CD4-positive, alpha-beta T cell (primary cell): ENCODE measurements at regions not wholly inside any gene's neighbourhood (a gene's known extent, or its start where the extent isn't known, plus 50 kb on each side); places are given as distances from the start of the nearest gene placed in this dataset.

Experiments used
- ATAC-seq: fragments of 200-7000 bp; cut with Tn5 transposase; one replicate; pipeline ENCODE4 v1.10.0; 2022; ENCODE audit warnings: mild to moderate bottlenecking; ENCODE audit not compliant: poor library complexity
- CTCF ChIA-PET: fragments of 350-600 bp; sonication (Branson Sonifier 250); formaldehyde crosslinking; loops from one replicate; lab custom pipeline; 2021; ENCODE audit warnings: antibody characterized with exemption, inconsistent platforms; lab: Charles Lee
- POLR2A ChIA-PET: fragments of 350-600 bp; sonication (Branson Sonifier 250); formaldehyde crosslinking; loops from one replicate; lab custom pipeline; 2021; ENCODE audit warnings: antibody characterized with exemption, inconsistent platforms; lab: Charles Lee
- DNase-seq, 14 experiments: peaks; one replicate each; pipeline ENCODE4 v3.0.0-alpha.2; 2013 to 2020; ENCODE audit warnings: mixed read lengths in 2 of 14
- H3K27ac ChIP-seq, 2 donors: one replicate each; pipeline versions ENCODE4 v1.5.1 to v1.7.0; 2013; ENCODE audit warnings: low read length in 2 of 2, low read depth in 1 of 2, mild to moderate bottlenecking in 1 of 2
- H3K27me3 ChIP-seq, 2 experiments: 1 replicate in 1 of 2; 2 replicates in 1 of 2; pipeline versions ENCODE4 v1.6.1 to v1.7.0; 2013; ENCODE audit warnings: low read length in 2 of 2, control low read depth in 1 of 2, mild to moderate bottlenecking in 1 of 2, moderate library complexity in 1 of 2; ENCODE audit not compliant: insufficient read depth in 2 of 2, control insufficient read depth in 1 of 2
- H3K36me3 ChIP-seq: one replicate; pipeline ENCODE4 v1.6.1; 2013; ENCODE audit warnings: low read length, control low read depth; ENCODE audit not compliant: insufficient read depth
- H3K4me1 ChIP-seq: one replicate; pipeline ENCODE4 v1.6.1; 2013; ENCODE audit warnings: low read length, control low read depth; ENCODE audit not compliant: insufficient read depth
- H3K4me3 ChIP-seq: one replicate; pipeline ENCODE4 v1.5.1; 2013; ENCODE audit warnings: mild to moderate bottlenecking, low read length, moderate library complexity
- H3K9me3 ChIP-seq, 2 experiments: 1 replicate in 1 of 2; 2 replicates in 1 of 2; pipeline versions ENCODE4 v1.6.1 to v1.7.0; 2013; ENCODE audit warnings: low read length in 2 of 2, mild to moderate bottlenecking in 2 of 2, control low read depth in 1 of 2, moderate library complexity in 1 of 2; ENCODE audit not compliant: control insufficient read depth in 1 of 2, insufficient read depth in 1 of 2
- H3K27ac Mint-ChIP-seq: one replicate; pipeline ENCODE4 v1.8.0; 2020; ENCODE audit warnings: mixed read lengths
- H3K27me3 Mint-ChIP-seq: one replicate; pipeline ENCODE4 v1.8.0; 2021; ENCODE audit warnings: mixed read lengths
- H3K36me3 Mint-ChIP-seq: one replicate; pipeline ENCODE4 v1.8.0; 2021; ENCODE audit warnings: low read depth, mixed read lengths
- H3K4me1 Mint-ChIP-seq: one replicate; pipeline ENCODE4 v1.8.0; 2021; ENCODE audit warnings: low read depth, mixed read lengths
- H3K4me3 Mint-ChIP-seq: one replicate; pipeline ENCODE4 v1.8.0; 2020; ENCODE audit warnings: mild to moderate bottlenecking, mixed read lengths
- H3K9me3 Mint-ChIP-seq: one replicate; pipeline ENCODE4 v1.8.0; 2020; ENCODE audit warnings: mixed read lengths
- intact Hi-C, 2 experiments: fragments of 100-400 bp; cut with DNase I in 1 of 2; cut with micrococcal nuclease in 1 of 2; formaldehyde crosslinking; loops; one replicate each; pipeline versions ENCODE4 v1.15.1 to v1.9.0; 2023 to 2025; cut with DNase I, micrococcal nuclease
- TF ChIP-seq, protein P1 (sequence below): fragments of 200-600 bp; IDR thresholded peaks from one replicate; pipeline ENCODE4 v1.8.0; 2022; ENCODE audit warnings: antibody characterized with exemption, mild to moderate bottlenecking

DNA sequence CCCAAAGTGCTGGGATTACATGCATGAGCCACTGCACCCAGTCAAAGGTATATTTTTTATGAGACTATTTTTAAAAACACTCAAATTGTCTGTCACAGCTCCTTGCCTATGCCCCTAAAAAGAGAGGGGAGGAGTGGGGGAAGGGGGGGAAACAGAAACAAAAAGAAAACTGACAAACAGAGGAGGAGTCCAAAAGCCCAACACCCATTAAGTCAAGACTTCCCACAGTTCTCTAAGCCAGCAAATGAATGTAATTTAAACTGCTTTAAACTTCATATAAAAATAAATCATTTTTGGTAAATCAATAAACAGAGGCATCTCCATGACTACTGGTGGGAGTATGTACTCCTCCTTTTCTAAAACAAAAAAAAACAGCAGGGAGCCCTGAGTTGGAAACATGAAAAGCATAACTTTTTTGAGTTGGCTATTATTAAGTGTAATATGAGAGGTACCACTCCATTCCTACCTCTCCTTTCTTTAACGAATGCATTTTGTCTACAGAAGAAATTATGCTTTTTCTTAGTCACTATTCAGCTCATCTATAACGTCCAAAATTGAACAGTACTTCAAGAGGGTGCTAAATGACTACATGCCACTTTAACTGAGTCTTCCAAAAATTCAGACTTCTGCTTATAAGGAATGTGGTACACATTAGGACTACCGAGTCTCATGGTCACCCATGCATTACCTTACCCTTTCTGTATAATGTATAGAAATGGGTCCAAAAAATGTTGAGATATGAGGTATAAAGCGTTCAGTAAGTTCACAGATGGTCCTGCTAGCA, 119.0 kb upstream of the PRSS16 start:
- H3K4me1 Mint-ChIP-seq = peaks cover 28% of the 10 kb centered on the region
- no peaks in the 10 kb centered on the region for H3K36me3 ChIP-seq

DNA sequence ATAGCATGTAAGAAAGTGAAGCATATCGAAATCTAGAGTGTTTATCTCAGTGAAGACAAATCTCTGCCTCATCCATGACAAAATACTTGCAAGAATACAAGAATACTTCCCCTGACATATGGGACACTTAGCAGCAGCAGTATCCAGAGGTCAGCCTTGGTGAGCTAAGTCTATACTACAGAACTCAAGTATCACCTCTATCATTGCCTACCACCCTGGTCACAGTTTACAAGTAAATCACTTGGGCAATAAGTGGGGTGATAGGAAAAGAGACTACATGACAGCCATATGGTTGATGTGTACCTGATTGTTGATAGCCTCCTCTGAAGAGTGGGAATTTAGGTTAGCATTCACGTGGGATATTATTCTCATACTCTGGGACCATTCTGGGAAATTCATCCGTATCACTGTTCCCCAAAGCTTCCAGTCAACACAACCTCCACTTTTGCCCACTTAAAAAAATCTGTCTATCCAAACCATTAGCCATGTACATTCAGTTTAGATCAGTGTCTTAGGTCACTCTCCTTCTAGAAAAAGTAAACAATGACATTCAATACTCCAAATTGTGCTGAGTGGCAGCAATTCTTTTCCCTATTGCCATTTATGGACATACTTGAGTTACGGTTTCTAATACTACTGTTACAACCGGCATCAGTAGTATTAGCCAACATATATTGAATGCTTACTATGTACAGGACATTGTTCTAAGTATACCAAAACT, 118.2 kb upstream of the PRSS16 start:
- Histone ChIP-seq H3K27me3 (no peaks in the 10 kb centered on the region), H3K4me3 (no peak overlapping the region), H3K9me3 (no peaks in the 10 kb centered on the region), H3K27ac (no peak overlapping the region), H3K4me1 (peaks cover 34% of the 10 kb centered on the region), H3K36me3 (no peaks in the 10 kb centered on the region)
- Mint-ChIP-seq H3K27ac (no peak overlapping the region), H3K36me3 (no peaks in the 10 kb centered on the region), H3K4me1 (peaks cover 28% of the 10 kb centered on the region), H3K4me3 (no peak overlapping the region), H3K27me3 (no peaks in the 10 kb centered on the region), H3K9me3 (no peaks in the 10 kb centered on the region)
- no peak for DNase-seq
- intact Hi-C loops = loop anchor here in 1 of 2 experiments (1.0 kb wide), 1 partner anchor 28 kb away; no protein-coding TSS in a partner anchor
- ATAC-seq = no peak
- CTCF ChIA-PET = interaction anchor here (1.2 kb wide), 1 partner anchor 18 kb away, joined by 4 read pairs; a partner anchor contains a TSS
- TF ChIP-seq, protein P1, sequence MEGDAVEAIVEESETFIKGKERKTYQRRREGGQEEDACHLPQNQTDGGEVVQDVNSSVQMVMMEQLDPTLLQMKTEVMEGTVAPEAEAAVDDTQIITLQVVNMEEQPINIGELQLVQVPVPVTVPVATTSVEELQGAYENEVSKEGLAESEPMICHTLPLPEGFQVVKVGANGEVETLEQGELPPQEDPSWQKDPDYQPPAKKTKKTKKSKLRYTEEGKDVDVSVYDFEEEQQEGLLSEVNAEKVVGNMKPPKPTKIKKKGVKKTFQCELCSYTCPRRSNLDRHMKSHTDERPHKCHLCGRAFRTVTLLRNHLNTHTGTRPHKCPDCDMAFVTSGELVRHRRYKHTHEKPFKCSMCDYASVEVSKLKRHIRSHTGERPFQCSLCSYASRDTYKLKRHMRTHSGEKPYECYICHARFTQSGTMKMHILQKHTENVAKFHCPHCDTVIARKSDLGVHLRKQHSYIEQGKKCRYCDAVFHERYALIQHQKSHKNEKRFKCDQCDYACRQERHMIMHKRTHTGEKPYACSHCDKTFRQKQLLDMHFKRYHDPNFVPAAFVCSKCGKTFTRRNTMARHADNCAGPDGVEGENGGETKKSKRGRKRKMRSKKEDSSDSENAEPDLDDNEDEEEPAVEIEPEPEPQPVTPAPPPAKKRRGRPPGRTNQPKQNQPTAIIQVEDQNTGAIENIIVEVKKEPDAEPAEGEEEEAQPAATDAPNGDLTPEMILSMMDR = no peak
- POLR2A ChIA-PET = interaction anchor here (2.9 kb wide), 1 partner anchor 17 kb away, joined by 49 read pairs; a partner anchor contains a TSS

More for the DNA sequence above, 119.0 kb upstream of the PRSS16 start:
- intact Hi-C loops = loop anchor here in 1 of 2 experiments (1.0 kb wide), 1 partner anchor 29 kb away; no protein-coding TSS in a partner anchor
- ATAC-seq (no peak), DNase-seq (no peak)
- no peak overlapping the region for H3K4me3 ChIP-seq
- no peak overlapping the region for H3K27ac ChIP-seq
- H3K4me1 ChIP-seq = peaks cover 29% of the 10 kb centered on the region
- no peaks in the 10 kb centered on the region for H3K9me3 ChIP-seq
- no peaks in the 10 kb centered on the region for H3K27me3 ChIP-seq
- CTCF ChIA-PET = interaction anchor here (1.6 kb wide), 1 partner anchor 624 kb away, joined by 5 read pairs; no protein-coding TSS in a partner anchor
- POLR2A ChIA-PET = interaction anchor here (0.6 to 2.9 kb wide), 3 partner anchors 18 to 1753 kb away, joined by 3 to 49 read pairs (median 5); a partner anchor contains a TSS
- Mint-ChIP-seq H3K9me3 (no peaks in the 10 kb centered on the region), H3K27ac (no peak overlapping the region), H3K4me3 (no peak overlapping the region), H3K27me3 (no peaks in the 10 kb centered on the region), H3K36me3 (no peaks in the 10 kb centered on the region)
- TF ChIP-seq, protein P1 = no peak

DNA sequence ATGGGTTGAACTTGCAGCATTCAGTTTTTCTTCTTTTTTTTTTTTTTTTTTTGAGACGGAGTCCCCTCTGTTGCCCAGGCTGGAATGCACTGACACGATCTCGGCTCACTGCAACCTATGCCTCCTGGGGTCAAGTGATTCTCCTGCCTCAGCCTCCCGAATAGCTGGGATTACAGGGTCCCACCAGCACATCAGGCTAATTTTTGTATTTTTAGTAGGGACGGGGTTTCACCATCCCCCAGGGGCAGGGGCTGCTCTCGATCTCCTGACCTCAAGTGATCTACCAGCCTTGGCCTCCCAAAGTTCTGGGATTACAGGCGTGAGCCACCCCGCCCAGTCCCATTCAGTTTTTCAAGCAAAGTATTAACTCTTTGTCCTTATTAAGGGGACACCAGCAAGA, 117.6 kb upstream of the PRSS16 start:
- ChIA-PET POLR2A (interaction anchor here (1.1 to 5.9 kb wide), 3 partner anchors 17 to 913 kb away, joined by 3 to 534 read pairs (median 105); a partner anchor contains a TSS), CTCF (interaction anchor here (1.2 kb wide), 2 partner anchors 16 to 17 kb away, joined by 3 to 4 read pairs; a partner anchor contains a TSS)
- Histone ChIP-seq H3K4me3 (no peak overlapping the region), H3K27me3 (no peaks in the 10 kb centered on the region), H3K9me3 (no peaks in the 10 kb centered on the region), H3K27ac (no peak overlapping the region), H3K36me3 (no peaks in the 10 kb centered on the region), H3K4me1 (peaks cover 40% of the 10 kb centered on the region)
- Mint-ChIP-seq H3K36me3 (no peaks in the 10 kb centered on the region), H3K27me3 (no peaks in the 10 kb centered on the region), H3K4me3 (no peak overlapping the region), H3K4me1 (peaks cover 28% of the 10 kb centered on the region), H3K9me3 (no peaks in the 10 kb centered on the region), H3K27ac (no peak overlapping the region)
- TF ChIP-seq, protein P1 = no peak
- no peak for ATAC-seq
- DNase-seq = no peak
- intact Hi-C loops = loop anchor here (1.0 to 10.0 kb wide), 12 partner anchors 27 to 1852 kb away; partner anchors contain the start of gene ABT1 (in 1 of the 2)
